VCaP (cell line): ENCODE measurements at regions not wholly inside any gene's neighbourhood (a gene's known extent, or its start where the extent isn't known, plus 50 kb on each side); places are given as distances from the start of the nearest gene placed in this dataset.

Source experiments
- H3K27ac ChIP-seq: fragments of 450-650 bp; 2 replicates; pipeline ENCODE4 v1.5.1; 2017
- CTCF ChIP-seq: fragments of 450-650 bp; conservative IDR thresholded peaks from 2 replicates; pipeline ENCODE4 v1.5.1; 2017; ENCODE audit warnings: mild to moderate bottlenecking, moderate library complexity

- no peak for TF ChIP-seq CTCF
- H3K27ac ChIP-seq, result no peak overlapping the region
These were observed 185.3 kb downstream of the WDR11 start for GRCh38 chr10:121036431-121036830.

- no peak overlapping the region for H3K27ac ChIP-seq
- TF ChIP-seq CTCF, result no peak
These were observed 190.3 kb downstream of the WDR11 start for GRCh38 chr10:121041499-121041898.

- TF ChIP-seq CTCF, result no peak
- H3K27ac ChIP-seq, result no peak overlapping the region
These were observed 190.7 kb downstream of the WDR11 start for GRCh38 chr10:121041906-121042305.

- TF ChIP-seq CTCF, result no peak
- H3K27ac ChIP-seq, result no peak overlapping the region
These were observed 191.2 kb downstream of the WDR11 start for GRCh38 chr10:121042342-121042741.

- no peak overlapping the region for H3K27ac ChIP-seq
- TF ChIP-seq CTCF, result no peak
These were observed 192.1 kb downstream of the WDR11 start for GRCh38 chr10:121043124-121043849.

- TF ChIP-seq CTCF, result no peak
- no peak overlapping the region for H3K27ac ChIP-seq
These were observed 197.6 kb downstream of the WDR11 start for GRCh38 chr10:121048749-121049148.

- TF ChIP-seq CTCF, result no peak
- no peak overlapping the region for H3K27ac ChIP-seq
These were observed 198.3 kb downstream of the WDR11 start for GRCh38 chr10:121049489-121049888.
